Activated naive CD8-positive, alpha-beta T cell treated with anti-CD3 and anti-CD28 coated beads, Interleukin-2, amount 50 U/mL, for 16 hours (primary cell): ENCODE measurements at regions not wholly inside any gene's neighbourhood (a gene's known extent, or its start where the extent isn't known, plus 50 kb on each side); places are given as distances from the start of the nearest gene placed in this dataset.

ENCODE experiments used
- DNase-seq: peaks from one replicate; pipeline ENCODE4 v3.0.0-alpha.2; 2020; ENCODE audit warnings: low read depth, low spot score

DNA sequence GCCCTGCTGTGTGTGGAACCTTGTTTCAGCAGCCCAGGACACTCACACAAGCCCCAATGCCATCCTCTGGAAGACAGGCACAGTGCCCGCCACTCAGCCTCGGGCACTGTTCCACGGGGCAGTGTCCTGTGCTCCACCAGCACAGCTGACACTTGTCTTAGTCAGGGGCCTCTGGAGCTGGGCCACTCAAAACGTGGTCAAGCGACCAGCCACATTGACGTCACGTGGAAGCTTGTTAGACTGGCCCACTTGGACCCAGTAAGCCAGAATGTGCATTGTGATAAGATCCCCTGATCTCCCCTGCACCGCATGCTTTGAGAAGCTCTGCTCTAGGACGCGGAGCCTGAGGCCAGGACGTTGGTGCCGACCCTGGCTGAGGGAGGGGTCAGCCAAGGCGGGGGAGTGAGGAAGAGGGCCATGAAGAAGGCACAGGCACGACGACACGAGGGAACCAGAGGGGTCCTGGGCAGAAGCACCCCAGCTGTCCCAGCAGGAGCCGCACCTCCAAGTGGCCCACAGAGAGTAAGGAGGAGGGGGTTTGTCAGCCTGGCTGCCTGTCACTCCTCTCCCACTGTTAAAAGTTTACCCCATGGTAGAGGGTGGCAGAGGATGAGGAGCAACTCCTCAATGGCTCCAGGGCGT lies 64.6 kb downstream of the LINC01488 start:
- DNase-seq, result no peak

DNA sequence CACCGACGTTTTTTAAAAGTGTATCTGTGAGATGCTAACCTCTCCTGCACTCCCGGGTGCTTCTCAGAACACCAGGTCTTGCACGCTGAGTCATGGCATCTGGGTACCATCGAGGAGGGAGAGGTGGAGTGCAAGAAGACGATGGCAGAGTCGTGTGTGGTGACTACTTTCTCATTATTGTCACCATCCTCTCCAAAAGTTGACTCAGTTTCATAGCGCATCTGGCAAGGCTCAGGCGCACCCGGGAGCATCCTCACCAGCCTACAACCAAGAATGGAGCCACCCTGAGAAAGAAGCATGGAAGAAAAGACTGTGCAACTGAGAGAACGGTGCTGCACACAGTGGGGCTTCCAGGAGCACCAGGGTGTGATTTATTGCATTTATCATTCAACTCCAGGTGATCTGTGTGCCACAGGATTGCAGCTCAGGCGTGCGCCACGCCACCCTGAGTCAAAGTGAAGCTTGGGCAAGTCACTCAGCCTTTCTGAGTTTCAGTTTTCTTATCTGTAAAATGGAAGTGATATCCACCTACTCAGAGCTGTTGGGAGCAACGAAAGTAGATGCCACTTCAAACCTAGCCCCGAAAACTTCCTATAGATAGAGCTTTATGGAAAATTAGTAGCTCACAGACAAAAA lies 65.4 kb downstream of the LINC01488 start:
- no peak for DNase-seq

GRCh38 chr11:69550846-69551245 lies 69.4 kb downstream of the LINC01488 start:
- no peak for DNase-seq

DNA sequence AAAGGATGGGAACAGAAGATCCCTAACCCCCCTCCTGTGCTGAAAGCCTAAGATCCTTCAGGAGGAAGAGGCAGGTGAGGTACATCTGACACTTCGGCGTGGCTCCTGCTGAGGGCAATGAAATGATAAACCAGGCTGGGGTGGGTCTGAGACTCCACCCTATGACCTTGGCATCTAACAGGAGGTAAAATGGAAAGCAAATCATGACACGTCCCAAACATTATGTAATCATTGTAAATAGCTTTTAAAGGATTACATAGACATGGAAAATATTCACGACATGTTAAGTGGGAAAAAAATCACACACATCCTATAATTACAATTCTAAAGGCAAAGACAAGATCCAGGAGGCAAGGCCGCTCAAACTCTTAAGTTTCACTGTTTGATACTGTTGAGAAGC lies 70.5 kb downstream of the LINC01488 start:
- no peak for DNase-seq

GRCh38 chr11:69552951-69553350 lies 71.5 kb downstream of the LINC01488 start:
- no peak for DNase-seq

- DNase-seq, result no peak
Measured at GRCh38 chr11:69553416-69554357, 72.2 kb downstream of the LINC01488 start.

DNA sequence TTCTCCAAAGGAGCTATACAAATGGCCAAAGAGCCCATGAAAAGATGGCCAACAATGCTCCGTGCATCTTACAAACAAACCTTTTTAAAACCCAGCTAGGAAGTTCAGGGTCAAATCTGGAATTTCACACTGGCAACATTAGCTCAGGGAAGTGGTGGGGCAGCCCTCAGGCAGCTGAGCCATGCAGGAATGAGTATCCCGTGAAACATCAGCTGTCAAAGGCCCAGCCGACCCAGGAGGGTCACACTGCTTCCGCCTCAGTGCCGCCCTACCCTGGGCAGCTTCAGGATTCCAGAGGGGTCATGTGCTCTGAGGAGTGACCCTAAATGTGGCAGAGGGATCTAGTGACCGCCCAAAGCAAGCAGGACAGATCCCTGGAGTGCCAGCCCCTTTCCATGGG lies 73.4 kb downstream of the LINC01488 start:
- DNase-seq, result no peak

- no peak for DNase-seq
Measured at GRCh38 chr11:69557266-69557665, 75.8 kb downstream of the LINC01488 start.

GRCh38 chr11:69558519-69558941 lies 77.1 kb downstream of the LINC01488 start:
- peak; percentile 8 for DNase-seq

GRCh38 chr11:69559181-69559580 lies 77.7 kb downstream of the LINC01488 start:
- no peak for DNase-seq

DNA sequence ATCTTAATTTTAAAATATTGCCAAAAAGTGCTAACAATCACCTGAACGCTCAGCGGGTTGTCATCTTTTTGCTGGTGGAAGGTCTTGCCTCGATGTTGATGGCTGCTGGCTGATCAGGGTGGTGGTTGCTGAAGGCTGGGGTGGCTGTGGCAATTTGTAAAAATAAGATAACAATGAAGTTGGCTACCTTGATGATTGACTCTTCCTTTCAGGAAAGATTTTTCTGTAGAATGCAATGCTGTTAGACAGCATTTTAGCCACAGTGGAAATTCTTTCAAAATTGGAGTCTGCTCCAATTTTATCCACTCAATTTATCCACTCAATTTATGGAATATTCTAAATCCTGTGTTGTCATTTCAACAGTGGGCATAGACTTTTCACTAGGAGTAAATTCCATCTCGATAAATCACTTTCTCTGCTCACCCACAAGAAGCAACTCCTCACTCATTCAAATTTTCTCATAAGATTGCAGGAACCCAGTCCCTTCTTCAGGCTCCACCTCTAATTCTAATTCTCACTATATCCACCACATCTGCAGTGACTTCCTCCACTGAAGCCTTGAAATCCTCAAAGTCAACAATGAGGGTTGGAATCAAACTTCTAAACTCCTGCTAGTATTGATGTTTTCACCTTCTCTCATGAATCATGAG lies 78.8 kb downstream of the LINC01488 start:
- no peak for DNase-seq

DNA sequence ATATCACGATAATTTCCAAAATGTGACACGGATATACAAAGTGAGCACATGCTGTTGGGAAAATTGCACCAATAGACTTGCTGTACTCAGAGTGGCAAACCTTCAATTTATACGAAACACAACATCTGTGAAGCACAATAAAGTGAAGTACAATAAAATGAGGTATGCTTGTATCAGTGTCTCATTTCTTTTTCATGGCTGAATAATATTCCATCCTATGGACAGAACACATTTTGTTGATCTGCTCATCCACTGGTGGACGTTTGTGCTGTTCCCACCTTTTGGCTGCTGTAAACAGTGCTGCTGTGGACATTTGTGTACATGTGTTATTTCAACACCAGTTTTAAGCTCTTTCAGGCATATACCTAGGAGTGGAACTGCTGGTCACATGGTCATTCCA lies 78.7 kb upstream of the CCND1 start:
- DNase-seq, result no peak

GRCh38 chr11:69562816-69563215 lies 78.1 kb upstream of the CCND1 start:
- DNase-seq, result no peak

- DNase-seq, result no peak
Measured at GRCh38 chr11:69563306-69563705, 77.7 kb upstream of the CCND1 start.

DNA sequence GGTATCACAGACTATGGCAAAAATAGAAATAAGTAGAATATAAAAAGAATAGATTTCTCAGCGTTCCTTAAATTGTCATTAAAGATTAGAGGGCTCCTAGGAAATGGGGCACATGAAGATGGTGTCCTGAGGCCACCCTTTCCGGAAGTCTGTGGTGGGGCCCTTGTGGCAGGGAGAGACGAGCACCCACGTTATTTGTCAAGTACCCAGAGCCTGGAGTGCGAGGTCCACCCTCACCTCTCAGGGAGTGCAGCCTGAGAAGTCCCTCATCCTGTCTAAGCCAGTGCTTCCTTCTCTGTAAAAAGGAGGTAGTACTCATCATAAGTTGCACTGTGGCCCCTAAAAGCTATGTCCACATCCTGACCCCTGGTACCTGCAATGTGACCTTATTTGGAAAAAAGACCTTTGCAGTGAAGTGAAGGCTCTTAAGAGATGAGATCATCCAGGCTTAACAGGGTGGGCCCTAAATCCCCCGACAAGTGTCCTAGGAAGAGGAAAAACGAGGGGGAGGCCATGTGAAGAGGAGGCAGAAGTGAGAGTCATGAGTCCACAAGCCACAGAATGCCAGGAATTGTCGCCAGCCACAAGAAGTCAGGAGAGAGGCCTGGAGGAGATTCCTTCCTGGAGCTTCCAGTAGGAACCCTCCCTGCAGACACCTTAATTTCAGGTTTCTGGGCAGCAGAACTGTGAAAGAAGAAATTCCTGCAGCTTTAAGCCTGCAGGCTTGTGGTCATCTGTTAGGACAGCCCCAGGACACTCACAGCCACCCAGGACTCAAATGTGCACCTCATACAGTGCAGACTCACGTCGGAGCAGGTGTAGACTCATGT lies 76.8 kb upstream of the CCND1 start:
- no peak for DNase-seq

DNA sequence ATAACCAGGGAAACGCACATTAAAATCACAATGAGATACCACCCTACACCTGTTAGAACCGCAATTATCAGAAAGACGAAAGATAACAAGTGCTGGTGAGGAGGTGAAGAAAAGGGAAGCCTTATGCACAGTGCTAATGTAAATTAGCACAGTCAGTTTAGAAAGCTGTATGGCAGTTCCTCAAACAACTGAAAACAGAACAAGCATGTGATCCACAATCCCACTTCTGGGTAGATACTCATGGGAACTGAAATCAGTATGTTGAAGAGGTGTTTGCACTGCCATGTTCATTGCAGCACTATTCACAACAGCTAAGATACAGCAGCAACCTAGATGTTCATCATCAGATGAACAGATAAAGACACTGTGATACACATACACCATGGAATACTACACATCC lies 75.0 kb upstream of the CCND1 start:
- DNase-seq, result no peak

GRCh38 chr11:69567951-69568808 lies 72.8 kb upstream of the CCND1 start:
- DNase-seq, result no peak

- DNase-seq, result no peak
Measured at GRCh38 chr11:69568809-69569097, 72.2 kb upstream of the CCND1 start.

- no peak for DNase-seq
Measured at GRCh38 chr11:69569306-69570200, 71.4 kb upstream of the CCND1 start.
